ENCODE measurements at regions not wholly inside any gene's neighbourhood (a gene's known extent, or its start where the extent isn't known, plus 50 kb on each side); places are given as distances from the start of the nearest gene placed in this dataset.

- DNase-seq = no peak
Observed at GRCh38 chr17:70525961-70526360, 356.6 kb downstream of the KCNJ2 start.

GRCh38 chr17:70527364-70527888 lies 358.1 kb downstream of the KCNJ2 start:
- no peak for DNase-seq

GRCh38 chr17:70533427-70533826 lies 364.1 kb downstream of the KCNJ2 start:
- no peak for DNase-seq

GRCh38 chr17:70535986-70536385 lies 366.7 kb downstream of the KCNJ2 start:
- DNase-seq = no peak

- no peak for DNase-seq
Observed at GRCh38 chr17:70539132-70539924, 370.0 kb downstream of the KCNJ2 start.

GRCh38 chr17:70542876-70543275 lies 373.5 kb downstream of the KCNJ2 start:
- DNase-seq = no peak

GRCh38 chr17:70544317-70544716 lies 375.0 kb downstream of the KCNJ2 start:
- no peak for DNase-seq

- peak in 1 of 5 donors; percentile 8 for DNase-seq
Observed at GRCh38 chr17:70552230-70552981, 383.1 kb downstream of the KCNJ2 start.

GRCh38 chr17:70552982-70553334 lies 383.6 kb downstream of the KCNJ2 start:
- no peak for DNase-seq

GRCh38 chr17:70555723-70556122 lies 386.4 kb downstream of the KCNJ2 start:
- DNase-seq = no peak

- DNase-seq = no peak
Observed at GRCh38 chr17:70558821-70559220, 389.5 kb downstream of the KCNJ2 start.

- DNase-seq = no peak
Observed at GRCh38 chr17:70560471-70560870, 391.1 kb downstream of the KCNJ2 start.

GRCh38 chr17:70562137-70562536 lies 392.8 kb downstream of the KCNJ2 start:
- DNase-seq = no peak

GRCh38 chr17:70563281-70563820 lies 394.0 kb downstream of the KCNJ2 start:
- DNase-seq = no peak

GRCh38 chr17:70564006-70564620 lies 394.8 kb downstream of the KCNJ2 start:
- DNase-seq = no peak

- no peak for DNase-seq
Observed at GRCh38 chr17:70569128-70569527, 399.8 kb downstream of the KCNJ2 start.

GRCh38 chr17:70577456-70577855 lies 408.1 kb downstream of the KCNJ2 start:
- no peak for DNase-seq

GRCh38 chr17:70581459-70581858 lies 412.1 kb downstream of the KCNJ2 start:
- DNase-seq = no peak

- no peak for DNase-seq
Observed at GRCh38 chr17:70582777-70583176, 413.4 kb downstream of the KCNJ2 start.

GRCh38 chr17:70584255-70584654 lies 414.9 kb downstream of the KCNJ2 start:
- no peak for DNase-seq

- no peak for DNase-seq
Observed at GRCh38 chr17:70588003-70588402, 418.7 kb downstream of the KCNJ2 start.

- no peak for DNase-seq
Observed at GRCh38 chr17:70597774-70598173, 428.4 kb downstream of the KCNJ2 start.

- DNase-seq = no peak
Observed at GRCh38 chr17:70599198-70599597, 429.9 kb downstream of the KCNJ2 start.

Data from T-helper 1 cell (primary cell).